Activated T-helper 9 cell treated with anti-CD3 and anti-CD28 coated beads, Interleukin-2, amount 50 U/mL, for 16 hours (primary cell): ENCODE measurements at regions not wholly inside any gene's neighbourhood (a gene's known extent, or its start where the extent isn't known, plus 50 kb on each side); places are given as distances from the start of the nearest gene placed in this dataset.
"Not testable (repeated sequence)": the region's sequence is repeated elsewhere in the genome, so short reads cannot be mapped to it uniquely, and the experiment has no call there.

Experiments
- DNase-seq: peaks from one replicate; pipeline ENCODE4 v3.0.0-alpha.2; 2020; ENCODE audit warnings: low read depth

DNA sequence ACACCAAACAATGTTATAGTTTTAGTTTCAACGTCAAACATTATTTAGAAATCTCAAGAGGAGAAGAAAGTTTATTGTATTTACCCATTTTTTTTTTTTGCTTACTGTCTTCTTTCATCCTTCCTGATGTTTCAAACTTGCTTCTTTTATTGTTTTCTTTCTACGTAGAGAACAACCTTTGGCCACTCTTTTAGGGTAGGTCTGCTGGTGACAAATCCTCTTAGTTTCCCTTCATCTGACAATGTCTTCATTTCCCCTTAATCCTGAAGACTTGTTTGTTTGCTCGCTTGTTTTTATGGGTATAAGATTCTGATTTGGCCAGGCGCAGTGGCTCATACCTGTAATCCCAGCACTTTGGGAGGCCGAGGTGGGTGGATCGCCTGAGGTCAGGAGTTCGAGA is 89.1 kb downstream of the RHOU start:
- no peak for DNase-seq

DNA sequence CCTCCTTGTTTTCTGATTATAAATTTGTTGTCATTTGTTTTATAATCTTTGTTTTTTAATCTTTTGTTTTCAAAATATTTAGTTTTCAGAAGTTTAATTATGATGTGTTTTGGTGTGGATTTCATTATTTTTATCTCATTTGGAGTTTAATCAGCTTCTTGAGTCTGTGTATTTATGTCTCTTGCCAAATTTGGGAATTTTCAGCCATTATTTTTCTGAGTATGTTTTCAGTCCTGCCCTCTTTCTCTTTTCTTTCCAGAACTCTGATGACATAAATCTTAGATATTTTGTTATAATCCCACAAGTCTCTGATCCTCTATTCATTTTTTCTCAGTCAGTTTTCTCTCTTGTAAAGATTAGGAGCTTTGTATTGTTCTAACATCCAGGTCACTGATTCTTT is 89.8 kb downstream of the RHOU start:
- no peak for DNase-seq

GRCh38 chr1:228825840-228826484 is 90.7 kb downstream of the RHOU start:
- DNase-seq, result no peak

GRCh38 chr1:228827019-228827418 is 91.7 kb downstream of the RHOU start:
- no peak for DNase-seq

DNA sequence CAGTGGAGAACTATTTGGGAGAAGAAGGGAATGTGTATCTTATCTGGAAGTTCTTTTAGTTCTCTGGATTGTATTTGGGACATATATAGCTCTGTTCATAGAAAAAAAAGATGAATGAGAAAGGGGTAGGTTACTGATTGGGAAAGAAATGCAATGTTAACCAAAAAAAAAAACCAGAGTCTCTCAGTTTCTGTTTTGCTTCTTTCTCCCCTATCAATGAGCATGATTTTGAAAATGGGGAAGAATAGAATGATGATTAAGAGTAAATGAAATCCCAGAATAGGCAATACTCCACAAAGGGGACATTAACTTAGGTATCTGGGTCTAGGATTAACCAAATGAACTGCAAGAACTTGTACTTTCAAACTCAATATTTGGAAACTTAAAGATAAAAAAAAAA is 92.9 kb downstream of the RHOU start:
- no peak for DNase-seq

DNA sequence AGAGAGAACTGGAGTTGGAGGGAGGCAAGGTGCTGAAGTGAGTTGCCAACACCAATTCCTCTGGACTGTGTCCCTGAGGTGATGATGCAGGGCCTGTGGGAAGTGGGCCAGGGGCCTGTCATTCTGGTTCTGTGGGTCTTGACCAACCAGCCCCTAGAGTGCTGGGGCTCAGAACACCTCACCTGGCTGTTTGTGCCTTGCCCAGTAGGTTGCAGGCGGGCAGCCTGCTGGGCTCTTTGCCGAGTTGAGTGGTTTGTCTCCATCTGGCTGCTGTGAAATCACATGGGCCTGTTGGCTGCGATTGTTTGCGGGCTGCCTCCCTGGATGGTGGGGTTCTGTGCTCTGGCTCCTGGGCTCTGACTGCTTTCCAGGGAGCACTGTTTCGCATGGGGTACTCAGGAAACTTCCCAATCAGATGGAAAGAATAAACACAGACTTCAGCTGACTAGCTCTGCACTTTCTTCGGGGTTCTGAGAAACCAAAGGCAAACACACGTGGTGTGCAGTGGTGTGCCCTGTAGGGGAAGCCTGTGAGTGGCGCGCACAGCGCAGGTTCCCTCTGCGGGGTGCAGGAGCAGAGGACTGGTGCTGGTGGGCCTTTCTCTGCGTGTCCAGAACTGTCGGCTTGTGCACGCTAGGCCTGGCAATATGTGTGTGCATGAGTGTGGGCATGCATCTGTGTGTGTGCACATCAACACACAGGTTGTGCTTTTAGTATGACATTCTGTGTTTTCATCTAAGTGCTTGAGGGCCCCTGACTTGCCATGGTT is 95.1 kb downstream of the RHOU start:
- DNase-seq, result no peak

DNA sequence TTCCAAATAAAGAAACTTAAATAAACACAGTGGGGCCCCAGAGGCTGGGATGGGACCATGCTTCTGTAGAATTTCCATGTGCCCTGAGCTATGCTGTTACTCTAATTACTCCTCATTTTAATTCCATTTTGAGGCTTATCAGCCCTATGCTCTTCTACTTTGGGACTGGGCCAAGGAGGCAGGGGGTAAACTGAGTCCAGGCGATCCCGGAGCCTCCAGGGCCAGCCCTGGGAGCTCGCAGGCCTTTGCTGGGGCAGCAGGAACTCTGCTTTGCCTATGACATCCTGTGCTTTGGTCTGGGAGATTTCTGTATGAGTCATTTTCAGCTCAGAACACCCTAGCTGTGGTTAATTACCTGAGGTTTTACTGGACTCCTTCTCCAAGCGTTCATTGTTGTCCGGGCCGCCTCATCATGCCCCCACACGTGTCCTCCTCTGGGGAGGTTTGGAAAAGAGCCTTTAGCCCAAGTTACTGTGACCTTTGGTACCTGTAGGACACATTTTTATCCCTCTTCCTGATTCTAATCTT is 95.7 kb downstream of the RHOU start:
- no peak for DNase-seq

- DNase-seq, result no peak
Observed at GRCh38 chr1:228833911-228834688, 98.8 kb downstream of the RHOU start.

DNA sequence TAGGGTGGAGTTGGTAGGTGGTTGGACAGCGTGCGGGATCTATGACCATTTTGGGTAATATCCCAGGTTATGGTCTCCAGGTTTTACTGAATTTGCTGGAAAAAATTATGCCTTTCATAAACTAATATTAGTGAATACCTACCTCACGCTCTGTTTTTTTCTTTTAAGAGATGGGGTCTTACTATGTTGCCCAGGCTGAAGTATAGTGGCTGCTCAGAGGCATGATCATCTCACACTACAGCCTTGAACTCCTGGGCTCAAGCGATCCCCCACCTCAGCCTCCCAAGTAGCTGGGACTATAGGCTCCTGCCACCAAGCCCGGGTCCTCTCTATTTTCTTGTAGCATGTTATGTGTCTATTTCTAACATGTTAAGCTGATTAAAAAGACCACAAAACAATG is 100.2 kb downstream of the RHOU start:
- DNase-seq, result no peak

DNA sequence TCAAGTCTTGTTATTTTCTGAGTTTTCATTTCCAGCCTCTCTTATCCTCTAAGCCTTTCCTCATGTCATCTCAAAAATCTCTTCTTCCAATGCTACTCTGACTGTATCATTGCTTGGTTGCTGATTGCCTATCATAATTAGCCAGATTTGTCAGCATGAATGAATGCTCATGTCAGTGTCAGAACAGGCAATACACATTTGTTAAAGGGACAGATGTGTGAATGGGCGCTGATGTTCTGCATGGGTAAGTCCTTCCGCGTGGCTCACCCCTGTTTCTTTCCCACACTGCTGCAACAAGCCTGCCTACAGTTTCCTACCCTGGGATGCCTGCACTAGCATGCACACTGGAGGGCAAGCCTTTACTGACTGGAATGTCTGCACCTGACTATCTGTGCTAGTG is 100.6 kb downstream of the RHOU start:
- no peak for DNase-seq

DNA sequence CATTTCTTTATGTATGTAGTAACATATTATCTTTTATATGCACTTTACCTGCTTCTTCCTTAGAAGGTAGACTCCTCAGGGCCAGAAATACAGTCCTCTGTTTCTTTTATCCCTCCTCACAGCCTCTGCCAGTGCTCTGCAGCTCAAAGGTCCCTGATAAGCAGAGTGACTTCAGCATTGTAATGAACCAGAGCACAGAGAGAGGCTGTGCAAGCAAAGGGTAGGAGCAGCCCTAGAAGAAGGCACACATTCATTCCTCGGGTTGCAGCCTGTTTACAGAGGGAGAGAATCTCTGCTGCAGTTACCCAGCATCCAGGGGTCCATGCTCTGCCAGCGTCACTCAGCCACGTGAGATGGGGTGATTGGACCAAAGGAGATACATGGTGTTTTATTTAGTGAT is 101.1 kb downstream of the RHOU start:
- no peak for DNase-seq

DNA sequence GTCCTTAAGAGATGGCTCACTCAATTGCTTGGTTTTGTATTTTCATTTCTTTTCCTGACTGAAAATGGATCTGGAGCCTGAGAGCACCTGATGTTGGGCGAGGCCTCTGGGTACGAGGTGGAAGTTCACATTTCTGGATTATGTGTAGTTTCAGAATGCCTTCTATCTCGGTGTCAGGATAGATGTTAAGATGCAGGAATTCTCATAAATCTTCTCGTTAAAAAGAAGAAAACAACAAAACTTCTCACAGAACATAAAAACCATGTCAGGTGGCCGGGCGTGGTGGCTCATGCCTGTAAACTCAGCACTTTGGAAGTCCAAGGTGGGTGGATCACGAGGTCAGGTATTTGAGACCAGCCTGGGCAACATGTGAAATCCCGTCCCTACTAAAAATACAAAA is 101.8 kb downstream of the RHOU start:
- DNase-seq, result no peak

GRCh38 chr1:228837817-228838716 is 102.8 kb downstream of the RHOU start:
- DNase-seq, result no peak

DNA sequence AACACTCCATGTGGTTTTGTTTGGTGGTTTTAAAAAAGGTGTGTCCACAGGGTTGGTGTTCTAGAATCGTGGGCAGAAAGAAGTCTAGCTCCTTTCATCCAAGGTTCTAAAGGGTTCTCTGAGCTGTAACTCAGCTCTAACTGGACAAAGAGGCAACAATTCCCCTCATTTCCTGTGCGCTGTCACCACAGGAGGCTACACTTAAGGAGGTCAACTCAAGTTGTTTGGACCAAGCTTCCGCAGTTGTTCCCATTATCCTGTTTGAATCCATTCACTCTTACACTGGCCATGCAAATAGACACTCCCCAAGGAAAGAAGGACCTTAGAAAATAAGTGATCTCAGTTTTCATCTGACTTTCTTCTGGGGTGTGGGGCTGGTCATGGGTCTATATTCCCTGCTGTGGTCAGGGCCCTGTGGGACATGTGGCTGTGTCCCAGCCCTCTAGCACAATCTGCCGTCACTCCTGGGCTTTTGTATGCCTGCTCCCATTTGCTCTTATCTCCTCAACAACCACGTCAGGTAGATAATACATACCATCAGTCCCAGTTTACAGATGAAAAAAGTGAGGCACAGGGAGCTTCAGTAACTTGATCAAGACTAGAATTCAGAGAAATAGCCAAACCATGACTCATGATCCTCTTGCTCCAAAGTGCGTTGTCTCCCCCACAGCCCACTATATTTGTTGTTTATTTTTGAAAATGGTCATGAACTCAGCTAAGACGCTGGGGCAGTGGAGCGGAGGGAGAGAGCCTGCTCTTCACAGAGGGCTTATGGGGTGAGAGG is 103.6 kb downstream of the RHOU start:
- DNase-seq, result no peak

- DNase-seq, result no peak
Observed at GRCh38 chr1:228839656-228840055, 104.4 kb downstream of the RHOU start.

GRCh38 chr1:228841632-228842031 is 106.4 kb downstream of the RHOU start:
- no peak for DNase-seq

GRCh38 chr1:228842094-228842775 is 107.0 kb downstream of the RHOU start:
- DNase-seq, result no peak

GRCh38 chr1:228845101-228845500 is 109.8 kb downstream of the RHOU start:
- no peak for DNase-seq

DNA sequence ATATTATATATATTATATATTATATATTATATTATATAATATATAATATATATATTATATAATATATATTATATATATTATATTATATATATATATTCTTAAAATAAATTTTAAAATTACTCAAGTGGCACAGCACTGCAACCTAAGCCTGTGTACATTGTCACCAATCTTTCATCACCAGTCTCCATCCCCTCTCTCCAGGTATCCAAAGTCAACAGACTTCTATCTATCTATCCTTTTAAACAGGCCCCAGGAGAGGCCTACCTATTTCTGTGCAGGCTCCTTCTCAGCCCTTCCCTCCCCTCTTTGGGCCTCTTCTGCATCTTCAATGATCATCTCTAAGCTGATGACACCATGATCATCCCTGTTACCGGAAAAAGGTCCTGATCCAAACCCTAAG is 111.7 kb downstream of the RHOU start:
- no peak for DNase-seq

GRCh38 chr1:228847451-228847850 is 112.2 kb downstream of the RHOU start:
- DNase-seq, result not testable (repeated sequence)
